ENCODE measurements at regions not wholly inside any gene's neighbourhood (a gene's known extent, or its start where the extent isn't known, plus 50 kb on each side); places are given as distances from the start of the nearest gene placed in this dataset.

- Mint-ChIP-seq H3K36me3 (ENCODE audit: low read depth) (no peaks in the 10 kb centered on the region), H3K9me3 (no peaks in the 10 kb centered on the region), H3K27ac (no peak overlapping the region), H3K4me3 (no peak overlapping the region), H3K4me1 (ENCODE audit: low read depth) (no peaks in the 10 kb centered on the region), H3K27me3 (peaks cover 3% of the 10 kb centered on the region)
- DNase-seq, result no peak
These were observed 76.4 kb upstream of the BCAT1 start for GRCh38 chr12:25025260-25025659.

DNA sequence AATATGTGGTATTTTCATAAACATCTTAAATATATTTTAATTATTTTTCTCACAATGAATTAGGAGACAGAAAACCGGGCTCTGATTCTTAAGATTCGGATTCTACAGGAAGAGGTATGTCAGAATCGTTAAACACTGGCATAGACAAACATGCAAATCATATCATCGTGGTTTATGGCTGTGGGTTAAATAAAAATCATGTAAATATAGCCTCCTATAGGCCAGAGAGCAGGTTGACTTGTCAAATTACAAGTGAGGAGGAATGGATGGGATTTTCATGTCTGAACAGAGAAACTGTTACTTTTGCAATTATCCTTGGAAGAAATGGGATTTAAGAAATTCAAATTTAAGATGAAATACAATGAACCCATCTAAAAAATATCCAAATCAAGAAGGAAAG, 74.9 kb upstream of the BCAT1 start:
- Mint-ChIP-seq H3K36me3 (ENCODE audit: low read depth) (no peaks in the 10 kb centered on the region), H3K4me3 (no peak overlapping the region), H3K27ac (no peak overlapping the region), H3K4me1 (ENCODE audit: low read depth) (no peaks in the 10 kb centered on the region), H3K27me3 (peaks cover 8% of the 10 kb centered on the region), H3K9me3 (peaks cover 2% of the 10 kb centered on the region)
- no peak for DNase-seq

GRCh38 chr12:25020621-25021243, 71.8 kb upstream of the BCAT1 start:
- H3K36me3 Mint-ChIP-seq (ENCODE audit: low read depth), result no peaks in the 10 kb centered on the region
- DNase-seq, result no peak
- no peaks in the 10 kb centered on the region for H3K4me1 Mint-ChIP-seq (ENCODE audit: low read depth)
- H3K27ac Mint-ChIP-seq, result no peak overlapping the region
- no peak overlapping the region for H3K4me3 Mint-ChIP-seq
- peaks cover 12% of the 10 kb centered on the region for H3K27me3 Mint-ChIP-seq
- H3K9me3 Mint-ChIP-seq, result peaks cover 2% of the 10 kb centered on the region

GRCh38 chr12:25018146-25018545, 69.2 kb upstream of the BCAT1 start:
- Mint-ChIP-seq H3K9me3 (peaks cover 2% of the 10 kb centered on the region), H3K36me3 (ENCODE audit: low read depth) (no peaks in the 10 kb centered on the region), H3K4me1 (ENCODE audit: low read depth) (no peaks in the 10 kb centered on the region), H3K27me3 (peaks cover 12% of the 10 kb centered on the region), H3K27ac (no peak overlapping the region), H3K4me3 (no peak overlapping the region)
- DNase-seq, result no peak

GRCh38 chr12:25017336-25017735, 68.4 kb upstream of the BCAT1 start:
- peaks cover 2% of the 10 kb centered on the region for H3K9me3 Mint-ChIP-seq
- H3K27me3 Mint-ChIP-seq, result peaks cover 12% of the 10 kb centered on the region
- H3K36me3 Mint-ChIP-seq (ENCODE audit: low read depth), result no peaks in the 10 kb centered on the region
- no peaks in the 10 kb centered on the region for H3K4me1 Mint-ChIP-seq (ENCODE audit: low read depth)
- H3K4me3 Mint-ChIP-seq, result no peak overlapping the region
- no peak overlapping the region for H3K27ac Mint-ChIP-seq
- no peak for DNase-seq

- Mint-ChIP-seq H3K4me3 (no peak overlapping the region), H3K36me3 (ENCODE audit: low read depth) (no peaks in the 10 kb centered on the region), H3K27me3 (peaks cover 9% of the 10 kb centered on the region), H3K9me3 (peaks cover 2% of the 10 kb centered on the region), H3K27ac (no peak overlapping the region), H3K4me1 (ENCODE audit: low read depth) (peaks cover 2% of the 10 kb centered on the region)
- DNase-seq, result no peak
These were observed 66.1 kb upstream of the BCAT1 start for GRCh38 chr12:25014961-25015360.

- H3K4me1 Mint-ChIP-seq (ENCODE audit: low read depth), result peaks cover 4% of the 10 kb centered on the region
- H3K27me3 Mint-ChIP-seq, result no peaks in the 10 kb centered on the region
These were observed 64.2 kb upstream of the BCAT1 start for GRCh38 chr12:25013061-25013460.

DNA sequence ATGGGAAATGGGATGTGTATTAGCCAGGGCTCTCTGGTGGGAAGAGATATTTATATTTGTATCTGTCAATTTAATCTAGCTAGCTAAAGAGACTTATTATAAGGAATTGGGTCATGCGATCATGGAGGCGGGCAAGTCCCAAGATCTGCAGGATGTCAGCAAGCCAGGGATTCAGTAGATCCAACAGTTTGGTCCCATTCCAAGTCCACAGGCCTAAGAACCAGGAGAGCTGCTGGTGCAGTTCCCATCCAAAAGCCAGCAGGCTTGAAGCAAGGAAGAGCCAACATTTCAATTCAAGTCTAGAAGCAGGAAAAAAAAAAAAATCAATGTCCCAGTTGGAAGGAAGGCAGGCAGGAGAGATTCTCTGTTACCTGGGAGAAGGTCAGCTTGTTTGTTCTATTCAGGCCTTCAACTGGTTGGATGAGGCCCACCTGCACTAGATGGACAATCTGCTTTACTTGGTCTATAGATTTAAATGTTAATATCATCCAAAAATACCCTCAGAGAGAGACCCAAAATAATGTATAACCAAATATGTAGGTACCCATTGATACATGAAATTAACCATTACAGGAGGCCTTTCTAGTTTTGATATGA, 60.7 kb upstream of the BCAT1 start:
- H3K36me3 Mint-ChIP-seq (ENCODE audit: low read depth), result no peaks in the 10 kb centered on the region

More at GRCh38 chr12:25013061-25013460, 64.2 kb upstream of the BCAT1 start:
- no peak for DNase-seq
- no peak overlapping the region for H3K27ac Mint-ChIP-seq
- H3K36me3 Mint-ChIP-seq (ENCODE audit: low read depth), result no peaks in the 10 kb centered on the region
- H3K9me3 Mint-ChIP-seq, result no peaks in the 10 kb centered on the region
- H3K4me3 Mint-ChIP-seq, result no peak overlapping the region

DNA sequence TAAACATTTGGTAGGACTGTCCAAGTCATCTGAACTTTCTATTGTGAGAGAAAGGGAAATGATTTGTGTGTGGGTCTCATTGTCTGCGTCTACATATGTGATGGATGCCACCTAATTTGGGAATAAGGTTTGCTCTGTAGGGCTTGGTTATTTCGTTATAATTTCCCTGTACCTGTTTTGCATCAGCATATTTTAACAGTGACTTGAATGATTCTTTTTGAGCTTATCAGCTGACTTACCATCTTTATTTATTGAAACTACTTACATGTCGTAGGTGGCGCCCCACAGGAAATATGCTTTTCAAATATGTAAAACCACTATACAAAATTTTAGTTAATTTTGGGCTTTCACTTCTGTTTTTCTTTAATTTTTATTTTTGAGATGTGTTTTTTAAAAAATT, 56.5 kb upstream of the BCAT1 start:
- H3K36me3 Mint-ChIP-seq (ENCODE audit: low read depth), result no peaks in the 10 kb centered on the region
- peaks cover 2% of the 10 kb centered on the region for H3K27me3 Mint-ChIP-seq
- no peak for DNase-seq
- H3K9me3 Mint-ChIP-seq, result no peaks in the 10 kb centered on the region
- no peak overlapping the region for H3K27ac Mint-ChIP-seq
- H3K4me3 Mint-ChIP-seq, result no peak overlapping the region
- H3K4me1 Mint-ChIP-seq (ENCODE audit: low read depth), result peaks cover 2% of the 10 kb centered on the region

More for the DNA sequence above, 60.7 kb upstream of the BCAT1 start:
- Mint-ChIP-seq H3K9me3 (no peaks in the 10 kb centered on the region), H3K27ac (no peak overlapping the region), H3K27me3 (no peaks in the 10 kb centered on the region), H3K4me3 (no peak overlapping the region), H3K4me1 (ENCODE audit: low read depth) (peaks cover 4% of the 10 kb centered on the region)
- DNase-seq, result no peak

GRCh38 chr12:25004447-25004846, 55.5 kb upstream of the BCAT1 start:
- H3K27me3 Mint-ChIP-seq, result peaks cover 2% of the 10 kb centered on the region
- no peak overlapping the region for H3K27ac Mint-ChIP-seq
- no peaks in the 10 kb centered on the region for H3K36me3 Mint-ChIP-seq (ENCODE audit: low read depth)
- H3K9me3 Mint-ChIP-seq, result no peaks in the 10 kb centered on the region
- H3K4me1 Mint-ChIP-seq (ENCODE audit: low read depth), result no peaks in the 10 kb centered on the region
- no peak overlapping the region for H3K4me3 Mint-ChIP-seq
- no peak for DNase-seq

DNA sequence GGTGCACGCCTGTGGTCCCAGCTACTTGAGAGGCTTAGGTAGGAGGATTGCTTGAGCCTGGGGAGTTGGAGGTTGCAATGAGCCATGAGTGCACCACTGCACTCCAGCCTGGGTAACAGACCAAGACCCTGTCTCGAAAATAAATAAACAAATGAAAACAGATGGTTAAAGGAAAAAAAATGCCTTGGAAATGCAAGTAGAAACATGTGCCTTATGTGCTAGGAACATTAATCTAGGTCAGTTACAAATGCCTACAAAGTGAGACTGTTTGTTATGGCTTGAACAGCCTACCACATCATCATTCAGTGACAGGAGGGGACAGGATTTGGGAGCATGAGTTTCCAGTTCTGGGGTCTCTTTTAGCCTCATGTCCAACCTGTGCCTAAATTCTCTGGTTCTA, 52.4 kb upstream of the BCAT1 start:
- DNase-seq, result no peak
- H3K36me3 Mint-ChIP-seq (ENCODE audit: low read depth), result no peaks in the 10 kb centered on the region
- H3K27me3 Mint-ChIP-seq, result peaks cover 2% of the 10 kb centered on the region
- peaks cover 16% of the 10 kb centered on the region for H3K4me1 Mint-ChIP-seq (ENCODE audit: low read depth)
- no peaks in the 10 kb centered on the region for H3K9me3 Mint-ChIP-seq
- H3K27ac Mint-ChIP-seq, result no peak overlapping the region
- no peak overlapping the region for H3K4me3 Mint-ChIP-seq

Measured in activated T-cell treated with anti-CD3 and anti-CD28 coated beads, Interleukin-2, amount 50 U/mL, for 24 hours (primary cell).